ENCODE measurements at regions not wholly inside any gene's neighbourhood (a gene's known extent, or its start where the extent isn't known, plus 50 kb on each side); places are given as distances from the start of the nearest gene placed in this dataset.

DNA sequence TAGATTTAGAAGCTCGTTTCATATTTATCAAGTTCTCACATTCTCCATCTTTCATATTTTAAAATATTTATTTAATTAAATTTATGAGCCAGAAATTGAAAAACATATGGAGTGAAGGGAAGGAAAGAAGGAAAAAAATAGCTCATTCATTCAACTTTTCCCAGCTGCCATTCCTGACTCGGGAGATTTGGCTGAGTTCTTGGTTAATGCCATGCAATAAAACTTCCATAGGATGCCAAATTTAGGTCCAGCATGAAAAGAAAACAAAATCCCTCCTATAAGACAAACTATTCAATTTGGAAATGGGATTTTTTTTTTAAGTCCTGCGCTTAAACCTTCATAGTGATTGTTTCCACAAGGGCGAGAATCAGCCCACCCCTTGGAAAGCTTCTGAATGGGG is 426.1 kb upstream of the TNP1 start (continued):
- TF ChIP-seq, protein P1, sequence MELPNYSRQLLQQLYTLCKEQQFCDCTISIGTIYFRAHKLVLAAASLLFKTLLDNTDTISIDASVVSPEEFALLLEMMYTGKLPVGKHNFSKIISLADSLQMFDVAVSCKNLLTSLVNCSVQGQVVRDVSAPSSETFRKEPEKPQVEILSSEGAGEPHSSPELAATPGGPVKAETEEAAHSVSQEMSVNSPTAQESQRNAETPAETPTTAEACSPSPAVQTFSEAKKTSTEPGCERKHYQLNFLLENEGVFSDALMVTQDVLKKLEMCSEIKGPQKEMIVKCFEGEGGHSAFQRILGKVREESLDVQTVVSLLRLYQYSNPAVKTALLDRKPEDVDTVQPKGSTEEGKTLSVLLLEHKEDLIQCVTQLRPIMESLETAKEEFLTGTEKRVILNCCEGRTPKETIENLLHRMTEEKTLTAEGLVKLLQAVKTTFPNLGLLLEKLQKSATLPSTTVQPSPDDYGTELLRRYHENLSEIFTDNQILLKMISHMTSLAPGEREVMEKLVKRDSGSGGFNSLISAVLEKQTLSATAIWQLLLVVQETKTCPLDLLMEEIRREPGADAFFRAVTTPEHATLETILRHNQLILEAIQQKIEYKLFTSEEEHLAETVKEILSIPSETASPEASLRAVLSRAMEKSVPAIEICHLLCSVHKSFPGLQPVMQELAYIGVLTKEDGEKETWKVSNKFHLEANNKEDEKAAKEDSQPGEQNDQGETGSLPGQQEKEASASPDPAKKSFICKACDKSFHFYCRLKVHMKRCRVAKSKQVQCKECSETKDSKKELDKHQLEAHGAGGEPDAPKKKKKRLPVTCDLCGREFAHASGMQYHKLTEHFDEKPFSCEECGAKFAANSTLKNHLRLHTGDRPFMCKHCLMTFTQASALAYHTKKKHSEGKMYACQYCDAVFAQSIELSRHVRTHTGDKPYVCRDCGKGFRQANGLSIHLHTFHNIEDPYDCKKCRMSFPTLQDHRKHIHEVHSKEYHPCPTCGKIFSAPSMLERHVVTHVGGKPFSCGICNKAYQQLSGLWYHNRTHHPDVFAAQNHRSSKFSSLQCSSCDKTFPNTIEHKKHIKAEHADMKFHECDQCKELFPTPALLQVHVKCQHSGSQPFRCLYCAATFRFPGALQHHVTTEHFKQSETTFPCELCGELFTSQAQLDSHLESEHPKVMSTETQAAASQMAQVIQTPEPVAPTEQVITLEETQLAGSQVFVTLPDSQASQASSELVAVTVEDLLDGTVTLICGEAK (IDR thresholded peaks at IDR 0.05; ENCODE audit: borderline replicate concordance) = no peak
- TF ChIP-seq E2F4 (IDR thresholded peaks at IDR 0.05; ENCODE audit: low read depth, low read length) (no peak), EP300 (IDR thresholded peaks at IDR 0.05; ENCODE audit: borderline replicate concordance in 1 of 2, control insufficient read depth in 1 of 2, low read depth in 2 of 2, low read length in 2 of 2) (no peak)
- TF ChIP-seq, protein P2, sequence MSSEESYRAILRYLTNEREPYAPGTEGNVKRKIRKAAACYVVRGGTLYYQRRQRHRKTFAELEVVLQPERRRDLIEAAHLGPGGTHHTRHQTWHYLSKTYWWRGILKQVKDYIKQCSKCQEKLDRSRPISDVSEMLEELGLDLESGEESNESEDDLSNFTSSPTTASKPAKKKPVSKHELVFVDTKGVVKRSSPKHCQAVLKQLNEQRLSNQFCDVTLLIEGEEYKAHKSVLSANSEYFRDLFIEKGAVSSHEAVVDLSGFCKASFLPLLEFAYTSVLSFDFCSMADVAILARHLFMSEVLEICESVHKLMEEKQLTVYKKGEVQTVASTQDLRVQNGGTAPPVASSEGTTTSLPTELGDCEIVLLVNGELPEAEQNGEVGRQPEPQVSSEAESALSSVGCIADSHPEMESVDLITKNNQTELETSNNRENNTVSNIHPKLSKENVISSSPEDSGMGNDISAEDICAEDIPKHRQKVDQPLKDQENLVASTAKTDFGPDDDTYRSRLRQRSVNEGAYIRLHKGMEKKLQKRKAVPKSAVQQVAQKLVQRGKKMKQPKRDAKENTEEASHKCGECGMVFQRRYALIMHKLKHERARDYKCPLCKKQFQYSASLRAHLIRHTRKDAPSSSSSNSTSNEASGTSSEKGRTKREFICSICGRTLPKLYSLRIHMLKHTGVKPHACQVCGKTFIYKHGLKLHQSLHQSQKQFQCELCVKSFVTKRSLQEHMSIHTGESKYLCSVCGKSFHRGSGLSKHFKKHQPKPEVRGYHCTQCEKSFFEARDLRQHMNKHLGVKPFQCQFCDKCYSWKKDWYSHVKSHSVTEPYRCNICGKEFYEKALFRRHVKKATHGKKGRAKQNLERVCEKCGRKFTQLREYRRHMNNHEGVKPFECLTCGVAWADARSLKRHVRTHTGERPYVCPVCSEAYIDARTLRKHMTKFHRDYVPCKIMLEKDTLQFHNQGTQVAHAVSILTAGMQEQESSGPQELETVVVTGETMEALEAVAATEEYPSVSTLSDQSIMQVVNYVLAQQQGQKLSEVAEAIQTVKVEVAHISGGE (CRISPR knock-in tag; IDR thresholded peaks at IDR 0.05) = no peak

Measured in GM12878 (cell line).